H1 (cell line): ENCODE measurements at regions not wholly inside any gene's neighbourhood (a gene's known extent, or its start where the extent isn't known, plus 50 kb on each side); places are given as distances from the start of the nearest gene placed in this dataset.

ENCODE experiments used
- CTCF ChIA-PET: fragments of 300-600 bp; sonication (Branson Sonifier 250); formaldehyde crosslinking; loops from one replicate; lab custom pipeline; 2021; ENCODE audit not compliant: partially characterized antibody; lab: Charles Lee
- POLR2A ChIA-PET: fragments of 300-600 bp; sonication (Branson Sonifier 250); formaldehyde crosslinking; loops from one replicate; lab custom pipeline; 2021; ENCODE audit warnings: inconsistent platforms; ENCODE audit not compliant: partially characterized antibody; lab: Charles Lee
- DNase-seq, 2 experiments: peaks; one replicate each; pipeline versions ENCODE4 v3.0.0 to v3.0.0-alpha.2; 2010 to 2022; ENCODE audit warnings: low spot score in 2 of 2, low read depth in 1 of 2, mixed read lengths in 1 of 2
- FAIRE-seq: peaks from 2 replicates; lab custom pipeline; 2011; peaks lifted over from hg19 to GRCh38; lab: Jason Lieb, UNC
- H2AFZ ChIP-seq: 2 replicates; pipeline ENCODE4 v1.8.1; 2012; ENCODE audit warnings: low read length, inconsistent platforms
- H2AK5ac ChIP-seq: 2 replicates; pipeline ENCODE4 v1.6.1; 2013; ENCODE audit warnings: low read depth, low read length
- H2BK120ac ChIP-seq: replicated peaks from 2 replicates; pipeline ENCODE3; 2013; ENCODE audit warnings: low read depth, low read length, inconsistent platforms
- H2BK12ac ChIP-seq: 2 replicates; pipeline ENCODE4 v1.6.1; 2013; ENCODE audit warnings: low read depth, low read length
- H2BK15ac ChIP-seq: 2 replicates; pipeline ENCODE4 v1.6.1; 2013; ENCODE audit warnings: low read length
- H2BK20ac ChIP-seq: 2 replicates; pipeline ENCODE4 v1.6.1; 2013; ENCODE audit warnings: low read length
- H2BK5ac ChIP-seq: 2 replicates; pipeline ENCODE4 v1.6.1; 2013; ENCODE audit warnings: low read depth, low read length
- H3K14ac ChIP-seq: 2 replicates; pipeline ENCODE4 v1.6.1; 2013; ENCODE audit warnings: inconsistent platforms; ENCODE audit not compliant: insufficient read length
- H3K18ac ChIP-seq: 2 replicates; pipeline ENCODE4 v1.6.1; 2013; ENCODE audit warnings: low read length; ENCODE audit errors: extremely low read depth
- H3K23ac ChIP-seq: 2 replicates; pipeline ENCODE4 v1.6.1; 2013; ENCODE audit warnings: inconsistent platforms; ENCODE audit not compliant: insufficient read length
- H3K23me2 ChIP-seq: 2 replicates; pipeline ENCODE4 v1.6.1; 2013; ENCODE audit warnings: low read depth, low read length
- H3K27ac ChIP-seq: 2 replicates; pipeline ENCODE4 v1.6.1; 2011; ENCODE audit warnings: low read depth, low read length, inconsistent platforms
- H3K27me3 ChIP-seq, 4 experiments: replicated peaks in 1 of 4; 1 replicate in 1 of 4; 2 replicates in 3 of 4; pipeline versions ENCODE4 v1.6.1 to v1.8.1; 2011 to 2013; ENCODE audit warnings: low read length in 3 of 4, mild to moderate bottlenecking in 3 of 4, inconsistent platforms in 2 of 4, mixed read lengths in 2 of 4, moderate library complexity in 1 of 4; ENCODE audit not compliant: control insufficient read depth in 3 of 4, insufficient read depth in 3 of 4; ENCODE audit errors: extremely low read depth in 1 of 4
- H3K36me3 ChIP-seq, 4 experiments: 2 replicates each; pipeline versions ENCODE4 v1.6.1 to v1.8.1; 2011 to 2013; ENCODE audit warnings: mild to moderate bottlenecking in 4 of 4, low read length in 3 of 4, moderate library complexity in 2 of 4, control low read depth in 1 of 4, inconsistent platforms in 1 of 4; ENCODE audit not compliant: insufficient read depth in 4 of 4, control insufficient read depth in 2 of 4
- H3K4ac ChIP-seq: replicated peaks from 2 replicates; pipeline ENCODE3; 2013; ENCODE audit warnings: low read length, low read depth, mixed read lengths, inconsistent platforms; ENCODE audit not compliant: insufficient read length
- H3K4me1 ChIP-seq, 4 experiments: replicated peaks in 1 of 4; 1 replicate in 1 of 4; 2 replicates in 3 of 4; pipeline versions ENCODE4 v1.6.1 to v1.8.1; 2011 to 2013; ENCODE audit warnings: low read length in 3 of 4, inconsistent platforms in 2 of 4, mixed read lengths in 1 of 4; ENCODE audit not compliant: insufficient read depth in 4 of 4, control insufficient read depth in 3 of 4
- H3K4me2 ChIP-seq, 2 experiments: 2 replicates each; pipeline versions ENCODE4 v1.6.1 to v1.8.1; 2011 to 2013; ENCODE audit warnings: low read depth in 2 of 2, low read length in 2 of 2, control low read depth in 1 of 2, inconsistent platforms in 1 of 2, mild to moderate bottlenecking in 1 of 2; ENCODE audit not compliant: insufficient read depth in 1 of 2
- H3K4me3 ChIP-seq, 4 experiments: fragments of 200-600, 300-600 bp in 1 of 4; sonication (generic), shearing (Covaris generic), sonication (Bioruptor Twin) in 1 of 4; 2 replicates each; pipeline versions ENCODE4 v1.5.1 to v1.8.1; 2011 to 2016; ENCODE audit warnings: low read length in 4 of 4, low read depth in 3 of 4, control low read depth in 2 of 4, inconsistent platforms in 2 of 4, mild to moderate bottlenecking in 2 of 4, mixed read lengths in 1 of 4, moderate library complexity in 1 of 4; ENCODE audit not compliant: insufficient read depth in 2 of 4; ENCODE audit errors: extremely low read depth in 1 of 4
- H3K56ac ChIP-seq: replicated peaks from 2 replicates; pipeline ENCODE3; 2013; ENCODE audit warnings: low read depth, mild to moderate bottlenecking, mixed read lengths, low read length, inconsistent platforms; ENCODE audit not compliant: insufficient read length
- H3K79me1 ChIP-seq: 2 replicates; pipeline ENCODE4 v1.6.1; 2013; ENCODE audit warnings: low read depth, low read length, control low read depth
- H3K79me2 ChIP-seq, 2 experiments: 2 replicates each; pipeline versions ENCODE4 v1.6.1 to v1.8.1; 2012 to 2013; ENCODE audit warnings: low read length in 2 of 2, mild to moderate bottlenecking in 2 of 2, inconsistent platforms in 1 of 2; ENCODE audit not compliant: insufficient read depth in 2 of 2, control insufficient read depth in 1 of 2
- H3K9ac ChIP-seq, 4 experiments: replicated peaks in 1 of 4; 1 replicate in 1 of 4; 2 replicates in 3 of 4; pipeline versions ENCODE4 v1.6.1 to v1.8.1; 2011 to 2013; ENCODE audit warnings: low read depth in 3 of 4, low read length in 3 of 4, control low read depth in 2 of 4, mild to moderate bottlenecking in 2 of 4, moderate library complexity in 2 of 4, inconsistent platforms in 1 of 4; ENCODE audit errors: extremely low read depth in 1 of 4
- H3K9me3 ChIP-seq, 2 experiments: 2 replicates each; pipeline versions ENCODE4 v1.6.1 to v1.8.1; 2012 to 2013; ENCODE audit warnings: mild to moderate bottlenecking in 2 of 2, moderate library complexity in 2 of 2, control low read depth in 1 of 2, inconsistent platforms in 1 of 2, low read depth in 1 of 2, low read length in 1 of 2, mixed read lengths in 1 of 2; ENCODE audit not compliant: insufficient read depth in 2 of 2
- H4K20me1 ChIP-seq, 2 experiments: replicated peaks in 1 of 2; 2 replicates each; pipeline versions ENCODE3 to v1.8.1; 2011 to 2013; ENCODE audit warnings: inconsistent platforms in 2 of 2, low read length in 2 of 2, mild to moderate bottlenecking in 1 of 2; ENCODE audit not compliant: insufficient read depth in 2 of 2, control insufficient read depth in 1 of 2
- H4K5ac ChIP-seq: 2 replicates; pipeline ENCODE4 v1.6.1; 2013; ENCODE audit warnings: low read length, low read depth, mixed read lengths, inconsistent platforms; ENCODE audit not compliant: insufficient read length
- H4K8ac ChIP-seq: 2 replicates; pipeline ENCODE4 v1.8.0; 2013; ENCODE audit warnings: mild to moderate bottlenecking, moderate library complexity, low read length, inconsistent platforms; ENCODE audit not compliant: insufficient read depth; ENCODE audit errors: extremely low read depth
- H4K91ac ChIP-seq: replicated peaks from 2 replicates; pipeline ENCODE3; 2013; ENCODE audit warnings: low read length, mixed read lengths, inconsistent platforms; ENCODE audit not compliant: insufficient read length
- CTBP2 ChIP-seq: IDR thresholded peaks from 2 replicates; pipeline ENCODE4 v1.7.0; 2011; ENCODE audit warnings: borderline replicate concordance, mild to moderate bottlenecking, moderate library complexity, mixed read lengths, low read length; ENCODE audit not compliant: insufficient read depth, insufficient read length
- KDM5A ChIP-seq: fragments of 200-600 bp; IDR thresholded peaks from 2 replicates; pipeline ENCODE4 v1.7.1; 2012; ENCODE audit warnings: mild to moderate bottlenecking, low read length, inconsistent platforms, mixed read lengths
- PHF8 ChIP-seq: fragments of 200-600 bp; sonication (generic); conservative IDR thresholded peaks from 2 replicates; pipeline ENCODE4 v1.7.1; 2012; ENCODE audit warnings: low read depth, mild to moderate bottlenecking, inconsistent platforms, low read length, moderate library complexity
- SIRT6 ChIP-seq: IDR thresholded peaks from one replicate; pipeline ENCODE4 v1.7.1; 2012; ENCODE audit warnings: low read length, inconsistent platforms
- SP2 ChIP-seq: IDR thresholded peaks from 2 replicates; pipeline ENCODE4 v1.6.1; 2012; ENCODE audit warnings: mild to moderate bottlenecking, low read length, inconsistent platforms
- TBP ChIP-seq: IDR thresholded peaks from 2 replicates; pipeline ENCODE4 v1.6.1; 2011; ENCODE audit warnings: low read depth, low read length, improper control_type of control experiment
- WGBS, 2 experiments: shearing (Covaris generic) in 1 of 2; methylation state at CpG; one replicate each; pipeline versions ENCODE4 v1.1.6 to v1.1.7; 2013 to 2015; ENCODE audit warnings: low lambda C conversion rate in 2 of 2, mixed read lengths in 2 of 2, inconsistent platforms in 1 of 2, low coverage in 1 of 2, missing lambda C conversion rate in 1 of 2; ENCODE audit not compliant: insufficient replicate concordance in 2 of 2, insufficient coverage in 1 of 2, insufficient read length in 1 of 2; ENCODE audit errors: extremely low coverage in 1 of 2, missing lambda C conversion rate in 1 of 2; 5-methylcytosine and 5-hydroxymethylcytosine counted together
- TF ChIP-seq, protein P1 (sequence below): IDR thresholded peaks from 2 replicates; pipeline ENCODE4 v1.6.1; 2011; ENCODE audit warnings: low read length, improper control_type of control experiment

GRCh38 chrX:39245024-39245423 is 443.8 kb downstream of the MID1IP1 start:
- no peaks in the 10 kb centered on the region for H3K36me3 ChIP-seq
- no peak overlapping the region for H3K4ac ChIP-seq
- ChIA-PET CTCF (no interaction called here), POLR2A (no interaction called here)
- no peak overlapping the region for H3K9ac ChIP-seq
- no peak for TF ChIP-seq TBP
- TF ChIP-seq KDM5A = no peak
- TF ChIP-seq, protein P1, sequence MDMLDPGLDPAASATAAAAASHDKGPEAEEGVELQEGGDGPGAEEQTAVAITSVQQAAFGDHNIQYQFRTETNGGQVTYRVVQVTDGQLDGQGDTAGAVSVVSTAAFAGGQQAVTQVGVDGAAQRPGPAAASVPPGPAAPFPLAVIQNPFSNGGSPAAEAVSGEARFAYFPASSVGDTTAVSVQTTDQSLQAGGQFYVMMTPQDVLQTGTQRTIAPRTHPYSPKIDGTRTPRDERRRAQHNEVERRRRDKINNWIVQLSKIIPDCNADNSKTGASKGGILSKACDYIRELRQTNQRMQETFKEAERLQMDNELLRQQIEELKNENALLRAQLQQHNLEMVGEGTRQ = no peak
- no peak for TF ChIP-seq CTBP2
- TF ChIP-seq PHF8 = no peak
- TF ChIP-seq SIRT6 = no peak
- TF ChIP-seq SP2 = no peak
- H2BK12ac ChIP-seq = no peak overlapping the region
- H3K79me1 ChIP-seq = no peaks in the 10 kb centered on the region
- H3K23me2 ChIP-seq = no peaks in the 10 kb centered on the region
- H2BK20ac ChIP-seq = no peak overlapping the region
- no peaks in the 10 kb centered on the region for H3K79me2 ChIP-seq
- H3K4me2 ChIP-seq = no peak overlapping the region
- H2AK5ac ChIP-seq = no peak overlapping the region
- no peaks in the 10 kb centered on the region for H3K9me3 ChIP-seq
- H3K27ac ChIP-seq = no peak overlapping the region
- H3K4me3 ChIP-seq = no peak overlapping the region
- no peak overlapping the region for H4K91ac ChIP-seq
- H2BK15ac ChIP-seq = no peak overlapping the region
- H2AFZ ChIP-seq = no peak overlapping the region
- FAIRE-seq (no peak), DNase-seq (no peak)
- H2BK120ac ChIP-seq = no peak overlapping the region
- H3K14ac ChIP-seq = no peak overlapping the region
- 81% methylated on average over 2 of the region's 2 CpGs; no CpG with 5 or more reads in 1 of the 2 experiments for WGBS, 2 experiments
- H2BK5ac ChIP-seq = no peak overlapping the region
- no peak overlapping the region for H3K23ac ChIP-seq
- H4K5ac ChIP-seq = no peak overlapping the region
- no peak overlapping the region for H4K8ac ChIP-seq
- peaks cover 0 to 4% (median 0%) of the 10 kb centered on the region in 4 experiments; a peak in 1 of 7 replicates for H3K4me1 ChIP-seq
- H3K56ac ChIP-seq = no peak overlapping the region
- no peaks in the 10 kb centered on the region for H3K27me3 ChIP-seq
- H3K18ac ChIP-seq = no peak overlapping the region
- no peaks in the 10 kb centered on the region for H4K20me1 ChIP-seq
